Neural cell (in vitro differentiated cells): ENCODE measurements at regions not wholly inside any gene's neighbourhood (a gene's known extent, or its start where the extent isn't known, plus 50 kb on each side); places are given as distances from the start of the nearest gene placed in this dataset.

Experiments
- EP300 ChIP-seq: fragments of 450-650 bp; conservative IDR thresholded peaks from 2 replicates; pipeline ENCODE4 v1.6.1; 2014; ENCODE audit warnings: antibody characterized with exemption, mild to moderate bottlenecking, moderate library complexity; ENCODE audit not compliant: poor library complexity, severe bottlenecking
- EZH2 ChIP-seq: fragments of 200-600, 300-800 bp; shearing (Covaris generic), sonication (generic); IDR thresholded peaks from 2 replicates; pipeline ENCODE4 v1.6.1; 2014; ENCODE audit warnings: antibody characterized with exemption, low read length, borderline replicate concordance, mild to moderate bottlenecking; ENCODE audit not compliant: insufficient read depth, poor library complexity, severe bottlenecking
- MXI1 ChIP-seq: fragments of 450-650 bp; conservative IDR thresholded peaks from 2 replicates; pipeline ENCODE4 v1.6.1; 2014; ENCODE audit warnings: antibody characterized with exemption, mild to moderate bottlenecking; ENCODE audit not compliant: poor library complexity, severe bottlenecking
- POLR2AphosphoS5 ChIP-seq: IDR thresholded peaks from 2 replicates; pipeline ENCODE4 v1.6.1; 2012
- RAD21 ChIP-seq: fragments of 450-650 bp; conservative IDR thresholded peaks from 2 replicates; pipeline ENCODE4 v1.6.1; 2014; ENCODE audit warnings: antibody characterized with exemption, mild to moderate bottlenecking, moderate library complexity
- SMC3 ChIP-seq: fragments of 450-650 bp; conservative IDR thresholded peaks from 2 replicates; pipeline ENCODE4 v1.6.1; 2014; ENCODE audit warnings: antibody characterized with exemption, mild to moderate bottlenecking, moderate library complexity; ENCODE audit not compliant: poor library complexity
- TAF1 ChIP-seq: IDR thresholded peaks from 2 replicates; pipeline ENCODE4 v1.6.1; 2012; ENCODE audit warnings: low read depth
- TF ChIP-seq, protein P1 (sequence below): fragments of 450-650 bp; IDR thresholded peaks from 2 replicates; pipeline ENCODE4 v1.5.1; 2014; ENCODE audit warnings: antibody characterized with exemption, mild to moderate bottlenecking, moderate library complexity; ENCODE audit not compliant: poor library complexity, severe bottlenecking
- TF ChIP-seq, protein P2 (sequence below): IDR thresholded peaks from 2 replicates; pipeline ENCODE4 v1.6.1; 2012; ENCODE audit warnings: borderline replicate concordance

DNA sequence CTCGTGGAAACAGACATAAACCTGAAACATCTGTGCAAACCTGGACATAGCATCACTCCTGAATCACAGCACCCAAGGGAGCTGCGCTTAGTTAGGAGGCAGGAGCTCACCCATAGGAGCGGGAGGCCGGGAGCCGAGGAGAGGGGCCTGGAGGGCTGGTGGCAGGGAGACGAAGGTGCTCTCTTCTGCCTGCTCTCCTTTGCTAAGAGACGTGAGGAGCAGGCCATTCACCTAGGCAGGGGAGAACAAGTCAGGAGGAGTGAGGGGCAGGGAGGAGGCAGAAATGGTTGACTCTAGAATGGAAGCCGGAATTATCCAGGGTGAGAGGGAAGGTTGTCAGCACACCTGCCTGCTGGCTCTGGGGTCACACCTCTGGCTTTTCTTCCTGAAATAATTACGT lies 398.4 kb upstream of the IRX2 start:
- TF ChIP-seq, protein P1, sequence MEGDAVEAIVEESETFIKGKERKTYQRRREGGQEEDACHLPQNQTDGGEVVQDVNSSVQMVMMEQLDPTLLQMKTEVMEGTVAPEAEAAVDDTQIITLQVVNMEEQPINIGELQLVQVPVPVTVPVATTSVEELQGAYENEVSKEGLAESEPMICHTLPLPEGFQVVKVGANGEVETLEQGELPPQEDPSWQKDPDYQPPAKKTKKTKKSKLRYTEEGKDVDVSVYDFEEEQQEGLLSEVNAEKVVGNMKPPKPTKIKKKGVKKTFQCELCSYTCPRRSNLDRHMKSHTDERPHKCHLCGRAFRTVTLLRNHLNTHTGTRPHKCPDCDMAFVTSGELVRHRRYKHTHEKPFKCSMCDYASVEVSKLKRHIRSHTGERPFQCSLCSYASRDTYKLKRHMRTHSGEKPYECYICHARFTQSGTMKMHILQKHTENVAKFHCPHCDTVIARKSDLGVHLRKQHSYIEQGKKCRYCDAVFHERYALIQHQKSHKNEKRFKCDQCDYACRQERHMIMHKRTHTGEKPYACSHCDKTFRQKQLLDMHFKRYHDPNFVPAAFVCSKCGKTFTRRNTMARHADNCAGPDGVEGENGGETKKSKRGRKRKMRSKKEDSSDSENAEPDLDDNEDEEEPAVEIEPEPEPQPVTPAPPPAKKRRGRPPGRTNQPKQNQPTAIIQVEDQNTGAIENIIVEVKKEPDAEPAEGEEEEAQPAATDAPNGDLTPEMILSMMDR = no peak
- TF ChIP-seq EZH2 (no peak), EP300 (no peak), SMC3 (no peak), POLR2AphosphoS5 (no peak), TAF1 (no peak), RAD21 (no peak), MXI1 (no peak)
- TF ChIP-seq, protein P2, sequence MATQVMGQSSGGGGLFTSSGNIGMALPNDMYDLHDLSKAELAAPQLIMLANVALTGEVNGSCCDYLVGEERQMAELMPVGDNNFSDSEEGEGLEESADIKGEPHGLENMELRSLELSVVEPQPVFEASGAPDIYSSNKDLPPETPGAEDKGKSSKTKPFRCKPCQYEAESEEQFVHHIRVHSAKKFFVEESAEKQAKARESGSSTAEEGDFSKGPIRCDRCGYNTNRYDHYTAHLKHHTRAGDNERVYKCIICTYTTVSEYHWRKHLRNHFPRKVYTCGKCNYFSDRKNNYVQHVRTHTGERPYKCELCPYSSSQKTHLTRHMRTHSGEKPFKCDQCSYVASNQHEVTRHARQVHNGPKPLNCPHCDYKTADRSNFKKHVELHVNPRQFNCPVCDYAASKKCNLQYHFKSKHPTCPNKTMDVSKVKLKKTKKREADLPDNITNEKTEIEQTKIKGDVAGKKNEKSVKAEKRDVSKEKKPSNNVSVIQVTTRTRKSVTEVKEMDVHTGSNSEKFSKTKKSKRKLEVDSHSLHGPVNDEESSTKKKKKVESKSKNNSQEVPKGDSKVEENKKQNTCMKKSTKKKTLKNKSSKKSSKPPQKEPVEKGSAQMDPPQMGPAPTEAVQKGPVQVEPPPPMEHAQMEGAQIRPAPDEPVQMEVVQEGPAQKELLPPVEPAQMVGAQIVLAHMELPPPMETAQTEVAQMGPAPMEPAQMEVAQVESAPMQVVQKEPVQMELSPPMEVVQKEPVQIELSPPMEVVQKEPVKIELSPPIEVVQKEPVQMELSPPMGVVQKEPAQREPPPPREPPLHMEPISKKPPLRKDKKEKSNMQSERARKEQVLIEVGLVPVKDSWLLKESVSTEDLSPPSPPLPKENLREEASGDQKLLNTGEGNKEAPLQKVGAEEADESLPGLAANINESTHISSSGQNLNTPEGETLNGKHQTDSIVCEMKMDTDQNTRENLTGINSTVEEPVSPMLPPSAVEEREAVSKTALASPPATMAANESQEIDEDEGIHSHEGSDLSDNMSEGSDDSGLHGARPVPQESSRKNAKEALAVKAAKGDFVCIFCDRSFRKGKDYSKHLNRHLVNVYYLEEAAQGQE = no peak
